SK-N-MC (cell line): ENCODE measurements at regions not wholly inside any gene's neighbourhood (a gene's known extent, or its start where the extent isn't known, plus 50 kb on each side); places are given as distances from the start of the nearest gene placed in this dataset.

Experiments
- DNase-seq: peaks from one replicate; pipeline ENCODE4 v3.0.0-alpha.2; 2011; ENCODE audit warnings: low read depth, low spot score
- H3K27ac ChIP-seq: fragments of 200-600 bp; sonication (generic); 2 replicates; pipeline ENCODE4 v1.5.1; 2016; ENCODE audit warnings: mixed run types
- H3K36me3 ChIP-seq: fragments of 200-600 bp; sonication (generic); 2 replicates; pipeline ENCODE4 v1.6.1; 2017; ENCODE audit warnings: antibody characterized with exemption, low read length, mixed read lengths; ENCODE audit not compliant: insufficient read depth
- H3K4me3 ChIP-seq: fragments of 200-600 bp; sonication (generic); 2 replicates; pipeline ENCODE4 v1.5.1; 2016
- H3K9ac ChIP-seq: fragments of 200-600 bp; sonication (generic); 2 replicates; pipeline ENCODE4 v1.8.0; 2017; ENCODE audit warnings: mixed run types, mixed read lengths; ENCODE audit not compliant: insufficient read length
- H3K9me3 ChIP-seq: fragments of 200-600 bp; sonication (generic); 2 replicates; pipeline ENCODE4 v1.6.1; 2017; ENCODE audit warnings: low read depth, mild to moderate bottlenecking, antibody characterized with exemption, low read length, moderate library complexity, mixed read lengths
- EZH2 ChIP-seq: fragments of 200-600 bp; sonication (generic); IDR thresholded peaks from one replicate; pipeline ENCODE4 v1.6.1; 2017; ENCODE audit warnings: antibody characterized with exemption
- FOXP2 ChIP-seq: optimal IDR thresholded peaks from 2 replicates; pipeline ENCODE3; 2011; ENCODE audit warnings: mild to moderate bottlenecking, moderate library complexity; ENCODE audit not compliant: insufficient read depth; ENCODE audit errors: extremely low read length, control extremely low read depth
- POLR2AphosphoS5 ChIP-seq: IDR thresholded peaks from 2 replicates; pipeline ENCODE4 v1.6.1; 2012; ENCODE audit warnings: mild to moderate bottlenecking, low read depth, low read length, borderline replicate concordance

DNA sequence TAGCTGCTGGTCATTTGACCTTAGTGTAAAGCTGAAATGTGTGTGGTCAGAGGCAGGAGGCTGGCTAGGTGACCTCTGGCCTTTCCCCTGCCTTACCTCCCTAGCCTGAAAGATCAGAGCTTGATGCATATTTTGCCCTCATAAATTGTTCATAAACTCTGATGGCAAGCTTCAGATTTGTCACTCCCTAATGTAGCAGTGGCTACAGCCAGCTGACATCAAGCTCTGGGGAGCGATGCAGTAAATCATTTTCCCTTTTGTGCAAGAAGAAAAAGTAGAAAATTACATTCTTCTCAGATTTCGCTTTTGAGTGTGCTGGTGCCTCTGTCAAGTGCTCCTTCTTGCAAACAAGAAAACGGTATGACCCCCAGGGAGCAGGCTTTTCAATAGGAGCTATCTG, 87.7 kb upstream of the MAGEA4 start:
- Histone ChIP-seq H3K4me3 (no peak overlapping the region), H3K27ac (peak overlapping the region; percentile 86; the same call in 1 of the 2 replicates), H3K36me3 (no peaks in the 10 kb centered on the region), H3K9ac (no peak overlapping the region), H3K9me3 (no peaks in the 10 kb centered on the region)
- no peak for DNase-seq
- TF ChIP-seq EZH2, result no peak
- no peak for TF ChIP-seq FOXP2
- TF ChIP-seq POLR2AphosphoS5, result no peak

DNA sequence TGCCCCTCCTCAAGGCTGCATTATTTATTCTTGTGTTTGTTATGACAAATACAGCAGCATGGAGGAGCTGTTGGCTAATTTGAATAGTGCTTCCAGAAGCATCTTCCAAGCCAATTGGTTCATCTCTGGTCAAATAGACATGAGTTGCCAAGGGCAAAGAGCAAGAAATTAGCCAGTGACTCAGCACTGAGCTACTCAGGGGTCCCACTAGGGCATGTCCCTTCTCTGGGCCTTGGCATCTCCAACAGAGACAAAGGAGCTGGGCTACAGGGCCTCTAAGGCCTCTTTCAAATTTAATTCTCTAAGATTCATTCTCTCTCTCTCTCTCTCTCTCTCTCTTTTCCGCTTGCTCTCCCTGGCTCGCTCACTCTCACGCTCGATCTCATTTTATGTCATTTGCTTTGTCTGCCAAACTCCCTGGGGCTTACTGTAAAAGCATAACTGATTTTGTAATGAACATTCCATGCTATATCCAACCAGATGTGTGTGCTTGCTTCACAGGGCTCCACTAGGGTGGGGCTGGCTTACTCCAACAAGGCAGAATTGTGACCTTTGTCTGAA, 86.7 kb upstream of the MAGEA4 start:
- DNase-seq, result peak; percentile 65
- H3K4me3 ChIP-seq, result peak overlapping the region; percentile 26; the same call in 1 of the 2 replicates
- H3K27ac ChIP-seq, result peak overlapping the region; percentile 86
- TF ChIP-seq EZH2 (no peak), FOXP2 (no peak), POLR2AphosphoS5 (no peak)
- no peaks in the 10 kb centered on the region for H3K36me3 ChIP-seq
- H3K9ac ChIP-seq, result no peak overlapping the region
- no peaks in the 10 kb centered on the region for H3K9me3 ChIP-seq

DNA sequence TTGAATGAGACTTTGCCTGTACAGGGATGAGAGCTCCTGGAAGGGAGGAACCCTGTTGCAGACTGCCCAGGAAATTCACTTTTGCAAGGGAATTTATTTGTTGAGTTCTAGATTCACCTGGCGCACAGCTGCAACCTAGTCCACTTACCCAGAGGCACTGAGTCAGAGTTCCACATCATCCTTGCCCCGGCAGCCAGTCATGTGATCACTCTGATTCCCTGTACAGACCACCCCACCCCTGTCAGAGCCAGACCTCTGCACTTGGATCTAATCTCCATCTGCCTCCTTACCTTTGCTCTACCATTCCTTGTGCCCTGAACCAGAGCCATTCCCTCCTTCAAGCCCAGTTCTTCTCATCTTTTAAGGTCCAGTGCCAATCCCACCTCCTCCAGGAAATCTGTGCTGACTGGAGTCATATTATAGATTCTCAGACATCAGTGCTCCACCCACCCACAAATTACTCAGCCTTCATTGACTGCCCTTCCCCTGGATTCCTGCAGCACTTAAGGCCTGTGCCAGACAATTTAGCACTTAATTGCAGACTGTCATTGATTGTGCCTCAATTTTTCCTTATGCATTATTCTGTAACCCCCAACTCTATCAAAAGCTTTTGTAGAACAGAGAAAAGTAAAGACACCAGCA, 84.1 kb upstream of the MAGEA4 start:
- Histone ChIP-seq H3K9ac (no peak overlapping the region), H3K36me3 (no peaks in the 10 kb centered on the region), H3K27ac (no peak overlapping the region), H3K4me3 (no peak overlapping the region), H3K9me3 (no peaks in the 10 kb centered on the region)
- DNase-seq, result no peak
- TF ChIP-seq POLR2AphosphoS5 (no peak), EZH2 (no peak), FOXP2 (no peak)

DNA sequence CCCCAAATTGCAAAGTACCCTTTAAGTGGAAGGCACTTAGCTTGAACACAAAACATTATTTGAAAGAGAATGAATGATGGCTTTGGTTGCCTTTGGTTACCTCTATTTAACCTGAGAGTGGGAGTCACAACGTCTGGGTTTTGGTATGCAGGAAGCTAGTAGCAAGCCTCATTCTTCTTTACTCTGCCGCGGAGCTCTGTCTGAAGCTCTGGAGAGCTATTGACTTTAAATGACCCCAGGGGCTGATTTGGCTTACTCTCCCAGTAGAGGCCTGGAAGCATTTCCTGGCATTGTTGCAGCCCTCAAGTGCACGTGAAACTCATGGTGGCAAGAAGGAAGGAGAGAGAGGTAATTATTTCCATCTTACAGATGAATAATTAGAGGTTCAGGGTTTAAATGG, 81.8 kb upstream of the MAGEA4 start:
- Histone ChIP-seq H3K9ac (no peak overlapping the region), H3K36me3 (no peaks in the 10 kb centered on the region), H3K9me3 (no peaks in the 10 kb centered on the region), H3K27ac (no peak overlapping the region), H3K4me3 (no peak overlapping the region)
- TF ChIP-seq EZH2 (no peak), POLR2AphosphoS5 (no peak), FOXP2 (no peak)
- no peak for DNase-seq

DNA sequence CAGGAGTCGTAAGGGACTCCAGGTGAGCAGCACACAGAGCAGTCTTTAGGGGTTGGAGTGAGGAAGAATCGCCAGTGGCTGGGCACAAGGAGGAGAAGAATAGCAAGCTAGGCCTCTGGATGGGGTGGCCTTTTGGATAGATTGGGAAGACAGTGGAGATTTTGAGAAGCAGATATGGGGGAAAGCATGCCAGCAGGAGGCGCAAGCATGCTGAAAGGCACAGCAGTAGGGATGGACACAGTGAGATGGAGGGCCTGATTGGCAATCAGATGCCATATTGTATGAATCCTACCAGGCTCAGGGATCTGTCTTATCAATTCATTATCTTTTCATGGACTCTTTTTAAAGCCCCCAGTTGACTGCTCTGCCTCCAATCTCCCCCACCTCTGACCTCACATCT, 60.4 kb upstream of the MAGEA4 start:
- H3K4me3 ChIP-seq, result no peak overlapping the region
- TF ChIP-seq EZH2 (no peak), FOXP2 (no peak), POLR2AphosphoS5 (no peak)
- H3K9ac ChIP-seq, result no peak overlapping the region
- no peaks in the 10 kb centered on the region for H3K36me3 ChIP-seq
- no peaks in the 10 kb centered on the region for H3K9me3 ChIP-seq
- H3K27ac ChIP-seq, result no peak overlapping the region
- DNase-seq, result no peak

DNA sequence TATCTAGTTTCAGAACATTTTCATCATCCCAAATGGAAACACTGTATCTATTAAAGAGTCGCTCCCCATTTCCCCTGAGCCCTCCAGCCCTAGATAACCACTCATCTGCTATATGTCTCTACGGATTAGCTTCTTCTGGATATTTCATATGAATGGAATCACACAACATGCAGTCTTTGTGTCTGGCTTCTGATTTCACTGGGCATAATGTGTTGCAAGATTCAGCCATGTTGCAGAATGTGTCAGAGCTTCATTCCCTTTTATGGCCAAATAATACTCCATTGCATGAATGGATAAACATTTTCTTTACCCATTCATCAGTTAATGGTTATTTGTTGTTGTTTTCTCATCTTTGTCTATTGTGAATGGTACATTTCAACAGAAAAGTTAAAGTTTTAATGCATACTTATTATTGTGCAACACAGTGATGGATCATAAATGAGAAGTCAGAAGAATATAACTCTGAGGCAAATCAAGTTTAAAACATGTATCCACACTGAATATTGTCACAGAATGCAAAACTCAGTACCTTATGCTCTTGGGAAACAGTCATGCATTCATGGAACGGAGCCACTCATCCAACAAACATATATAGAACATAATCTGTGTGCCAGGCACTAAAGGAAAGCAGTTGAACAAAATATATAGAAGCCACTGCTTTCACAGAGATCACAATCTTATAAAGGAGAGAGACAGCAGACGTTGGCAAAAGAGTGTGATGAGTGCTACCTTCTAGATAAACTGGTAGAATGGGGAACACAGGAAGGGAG, 57.8 kb upstream of the MAGEA4 start:
- H3K27ac ChIP-seq, result no peak overlapping the region
- TF ChIP-seq FOXP2 (no peak), POLR2AphosphoS5 (no peak), EZH2 (no peak)
- no peak overlapping the region for H3K9ac ChIP-seq

DNA sequence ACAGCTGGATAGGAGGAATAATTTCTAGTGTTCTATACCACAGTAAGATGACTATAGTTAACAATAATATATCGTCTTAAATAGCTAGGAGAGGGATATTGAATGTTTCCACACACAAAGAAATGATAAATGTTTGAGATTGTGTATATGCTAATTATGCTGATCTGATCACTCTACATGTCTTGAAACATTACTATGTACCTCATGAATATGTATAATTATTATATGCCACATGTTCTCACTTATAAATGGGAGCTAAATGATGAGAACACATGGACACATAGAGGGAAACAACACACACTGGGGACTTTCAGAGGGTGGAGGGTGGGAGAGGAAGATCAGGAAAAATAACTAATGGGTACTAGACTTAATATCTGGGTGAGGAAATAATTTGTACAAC, 53.2 kb upstream of the MAGEA4 start:
- DNase-seq, result no peak
- Histone ChIP-seq H3K9me3 (no peaks in the 10 kb centered on the region), H3K4me3 (no peak overlapping the region), H3K9ac (no peak overlapping the region), H3K36me3 (no peaks in the 10 kb centered on the region), H3K27ac (no peak overlapping the region)
- TF ChIP-seq FOXP2 (no peak), EZH2 (no peak), POLR2AphosphoS5 (no peak)

More for the DNA sequence above, 57.8 kb upstream of the MAGEA4 start:
- no peaks in the 10 kb centered on the region for H3K9me3 ChIP-seq
- DNase-seq, result no peak
- H3K4me3 ChIP-seq, result no peak overlapping the region
- no peaks in the 10 kb centered on the region for H3K36me3 ChIP-seq

DNA sequence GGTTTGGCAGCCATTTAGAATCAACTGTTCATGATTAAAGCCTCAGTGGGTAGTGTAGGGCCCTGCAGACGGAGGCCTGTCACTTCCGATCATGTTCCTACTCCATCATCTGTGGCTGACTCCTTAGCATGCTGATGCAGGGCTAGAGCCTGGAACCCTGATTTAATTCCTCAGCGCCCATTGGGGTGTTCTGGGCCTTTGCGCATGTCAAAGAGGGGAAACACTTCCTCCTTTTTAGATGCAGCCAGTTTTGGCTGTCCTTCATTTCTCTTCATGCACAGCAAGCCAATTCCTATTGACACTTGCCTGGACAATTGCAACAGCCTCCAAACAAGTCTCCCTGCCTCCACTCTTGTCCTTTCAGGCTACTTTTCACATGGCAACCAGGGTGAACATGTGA, 51.9 kb upstream of the MAGEA4 start:
- Histone ChIP-seq H3K27ac (no peak overlapping the region), H3K36me3 (no peaks in the 10 kb centered on the region), H3K4me3 (no peak overlapping the region), H3K9ac (no peak overlapping the region), H3K9me3 (no peaks in the 10 kb centered on the region)
- TF ChIP-seq POLR2AphosphoS5 (no peak), FOXP2 (no peak), EZH2 (no peak)
- no peak for DNase-seq
